ENCODE measurements at regions not wholly inside any gene's neighbourhood (a gene's known extent, or its start where the extent isn't known, plus 50 kb on each side); places are given as distances from the start of the nearest gene placed in this dataset.
A peak's percentile ranks its signal among the peaks of the same experiment; 100 is the strongest.
"Not testable (repeated sequence)": the region's sequence is repeated elsewhere in the genome, so short reads cannot be mapped to it uniquely, and the experiment has no call there.

- H3K4me3 ChIP-seq (ENCODE audit: low read depth, low read length) = no peak overlapping the region
- peaks cover 4% of the 10 kb centered on the region for H3K4me1 ChIP-seq (ENCODE audit: control insufficient read depth, insufficient read depth, low read length)
- H3K36me3 ChIP-seq (ENCODE audit: control insufficient read depth, insufficient read depth, low read length) = no peaks in the 10 kb centered on the region
- no peak overlapping the region for H3K27ac ChIP-seq (ENCODE audit: low read depth, low read length)
- H3K27me3 ChIP-seq (ENCODE audit: control insufficient read depth, insufficient read depth, low read length) = no peaks in the 10 kb centered on the region
- no peak for DNase-seq (ENCODE audit: low read depth in 4 of 6, low spot score in 6 of 6)
- H3K9me3 ChIP-seq (ENCODE audit: control insufficient read depth, insufficient read depth, low read length) = no peaks in the 10 kb centered on the region
- no CpG with 5 or more reads among the region's 1 CpG for WGBS (ENCODE audit: insufficient coverage)
These were observed 170.3 kb downstream of the COPRS start for GRCh38 chr17:31688701-31689100.

- Histone ChIP-seq H3K4me1 (ENCODE audit: control insufficient read depth, insufficient read depth, low read length) (peaks cover 4% of the 10 kb centered on the region), H3K27me3 (ENCODE audit: control insufficient read depth, insufficient read depth, low read length) (no peaks in the 10 kb centered on the region), H3K9me3 (ENCODE audit: control insufficient read depth, insufficient read depth, low read length) (no peaks in the 10 kb centered on the region), H3K4me3 (ENCODE audit: low read depth, low read length) (no peak overlapping the region), H3K27ac (ENCODE audit: low read depth, low read length) (no peak overlapping the region), H3K36me3 (ENCODE audit: control insufficient read depth, insufficient read depth, low read length) (no peaks in the 10 kb centered on the region)
- WGBS (ENCODE audit: insufficient coverage) = no CpG with 5 or more reads among the region's 6 CpGs
- DNase-seq (ENCODE audit: low read depth in 4 of 6, low spot score in 6 of 6) = no peak
These were observed 171.4 kb downstream of the COPRS start for GRCh38 chr17:31687505-31688126.

- DNase-seq (ENCODE audit: low read depth in 4 of 6, low spot score in 6 of 6) = no peak
- H3K4me1 ChIP-seq (ENCODE audit: control insufficient read depth, insufficient read depth, low read length) = no peaks in the 10 kb centered on the region
- H3K9me3 ChIP-seq (ENCODE audit: control insufficient read depth, insufficient read depth, low read length) = no peaks in the 10 kb centered on the region
- no peak overlapping the region for H3K4me3 ChIP-seq (ENCODE audit: low read depth, low read length)
- no peaks in the 10 kb centered on the region for H3K36me3 ChIP-seq (ENCODE audit: control insufficient read depth, insufficient read depth, low read length)
- no peak overlapping the region for H3K27ac ChIP-seq (ENCODE audit: low read depth, low read length)
- H3K27me3 ChIP-seq (ENCODE audit: control insufficient read depth, insufficient read depth, low read length) = no peaks in the 10 kb centered on the region
- whole genome bisulfite sequencing (ENCODE audit: insufficient coverage) = 78% methylated on average over 5 of the region's 5 CpGs
These were observed 172.5 kb downstream of the COPRS start for GRCh38 chr17:31686495-31686894.

GRCh38 chr17:31684901-31685300 is 174.1 kb downstream of the COPRS start:
- Histone ChIP-seq H3K36me3 (ENCODE audit: control insufficient read depth, insufficient read depth, low read length) (no peaks in the 10 kb centered on the region), H3K9me3 (ENCODE audit: control insufficient read depth, insufficient read depth, low read length) (no peaks in the 10 kb centered on the region), H3K27me3 (ENCODE audit: control insufficient read depth, insufficient read depth, low read length) (no peaks in the 10 kb centered on the region), H3K27ac (ENCODE audit: low read depth, low read length) (no peak overlapping the region), H3K4me3 (ENCODE audit: low read depth, low read length) (no peak overlapping the region), H3K4me1 (ENCODE audit: control insufficient read depth, insufficient read depth, low read length) (no peaks in the 10 kb centered on the region)
- WGBS (ENCODE audit: insufficient coverage) = 0% methylated on average over 1 of the region's 1 CpG
- DNase-seq (ENCODE audit: low read depth in 4 of 6, low spot score in 6 of 6) = no peak

GRCh38 chr17:31680126-31680525 is 178.9 kb downstream of the COPRS start:
- H3K27me3 ChIP-seq (ENCODE audit: control insufficient read depth, insufficient read depth, low read length) = no peaks in the 10 kb centered on the region
- no CpG with 5 or more reads among the region's 8 CpGs for WGBS (ENCODE audit: insufficient coverage)
- no peaks in the 10 kb centered on the region for H3K9me3 ChIP-seq (ENCODE audit: control insufficient read depth, insufficient read depth, low read length)
- H3K36me3 ChIP-seq (ENCODE audit: control insufficient read depth, insufficient read depth, low read length) = no peaks in the 10 kb centered on the region
- DNase-seq (ENCODE audit: low read depth in 4 of 6, low spot score in 6 of 6) = no peak
- H3K4me1 ChIP-seq (ENCODE audit: control insufficient read depth, insufficient read depth, low read length) = peaks cover 7% of the 10 kb centered on the region
- no peak overlapping the region for H3K27ac ChIP-seq (ENCODE audit: low read depth, low read length)
- no peak overlapping the region for H3K4me3 ChIP-seq (ENCODE audit: low read depth, low read length)

GRCh38 chr17:31679667-31680066 is 179.4 kb downstream of the COPRS start:
- H3K4me1 ChIP-seq (ENCODE audit: control insufficient read depth, insufficient read depth, low read length) = peaks cover 7% of the 10 kb centered on the region
- 93% methylated on average over 3 of the region's 5 CpGs for WGBS (ENCODE audit: insufficient coverage)
- H3K27me3 ChIP-seq (ENCODE audit: control insufficient read depth, insufficient read depth, low read length) = no peaks in the 10 kb centered on the region
- H3K27ac ChIP-seq (ENCODE audit: low read depth, low read length) = no peak overlapping the region
- no peaks in the 10 kb centered on the region for H3K36me3 ChIP-seq (ENCODE audit: control insufficient read depth, insufficient read depth, low read length)
- H3K9me3 ChIP-seq (ENCODE audit: control insufficient read depth, insufficient read depth, low read length) = no peaks in the 10 kb centered on the region
- DNase-seq (ENCODE audit: low read depth in 4 of 6, low spot score in 6 of 6) = no peak
- H3K4me3 ChIP-seq (ENCODE audit: low read depth, low read length) = no peak overlapping the region

- Histone ChIP-seq H3K36me3 (ENCODE audit: control insufficient read depth, insufficient read depth, low read length) (no peaks in the 10 kb centered on the region), H3K4me1 (ENCODE audit: control insufficient read depth, insufficient read depth, low read length) (peaks cover 7% of the 10 kb centered on the region), H3K27me3 (ENCODE audit: control insufficient read depth, insufficient read depth, low read length) (no peaks in the 10 kb centered on the region), H3K27ac (ENCODE audit: low read depth, low read length) (no peak overlapping the region), H3K9me3 (ENCODE audit: control insufficient read depth, insufficient read depth, low read length) (no peaks in the 10 kb centered on the region), H3K4me3 (ENCODE audit: low read depth, low read length) (no peak overlapping the region)
- WGBS (ENCODE audit: insufficient coverage) = 75% methylated on average over 1 of the region's 1 CpG
- DNase-seq (ENCODE audit: low read depth in 4 of 6, low spot score in 6 of 6) = peak in 2 of 6 donors; percentile 24 to 45
These were observed 180.6 kb downstream of the COPRS start for GRCh38 chr17:31678431-31678830.

- WGBS (ENCODE audit: insufficient coverage) = 98% methylated on average over 5 of the region's 6 CpGs
These were observed 181.4 kb downstream of the COPRS start for GRCh38 chr17:31677681-31678080.

GRCh38 chr17:31677036-31677435 is 182.0 kb downstream of the COPRS start:
- Histone ChIP-seq H3K4me1 (ENCODE audit: control insufficient read depth, insufficient read depth, low read length) (peaks cover 7% of the 10 kb centered on the region), H3K36me3 (ENCODE audit: control insufficient read depth, insufficient read depth, low read length) (no peaks in the 10 kb centered on the region), H3K27ac (ENCODE audit: low read depth, low read length) (no peak overlapping the region), H3K9me3 (ENCODE audit: control insufficient read depth, insufficient read depth, low read length) (no peaks in the 10 kb centered on the region), H3K27me3 (ENCODE audit: control insufficient read depth, insufficient read depth, low read length) (no peaks in the 10 kb centered on the region), H3K4me3 (ENCODE audit: low read depth, low read length) (no peak overlapping the region)
- DNase-seq (ENCODE audit: low read depth in 4 of 6, low spot score in 6 of 6) = no peak
- WGBS (ENCODE audit: insufficient coverage) = 89% methylated on average over 3 of the region's 4 CpGs

More at GRCh38 chr17:31677681-31678080, 181.4 kb downstream of the COPRS start:
- no peak for DNase-seq (ENCODE audit: low read depth in 4 of 6, low spot score in 6 of 6)
- H3K4me1 ChIP-seq (ENCODE audit: control insufficient read depth, insufficient read depth, low read length) = peaks cover 7% of the 10 kb centered on the region
- H3K4me3 ChIP-seq (ENCODE audit: low read depth, low read length) = no peak overlapping the region
- H3K36me3 ChIP-seq (ENCODE audit: control insufficient read depth, insufficient read depth, low read length) = no peaks in the 10 kb centered on the region
- H3K27me3 ChIP-seq (ENCODE audit: control insufficient read depth, insufficient read depth, low read length) = no peaks in the 10 kb centered on the region
- H3K27ac ChIP-seq (ENCODE audit: low read depth, low read length) = no peak overlapping the region
- H3K9me3 ChIP-seq (ENCODE audit: control insufficient read depth, insufficient read depth, low read length) = no peaks in the 10 kb centered on the region

GRCh38 chr17:31675392-31675791 is 183.7 kb downstream of the COPRS start:
- H3K4me3 ChIP-seq (ENCODE audit: low read depth, low read length); H3K9me3 ChIP-seq (ENCODE audit: control insufficient read depth, insufficient read depth, low read length); H3K27me3 ChIP-seq (ENCODE audit: control insufficient read depth, insufficient read depth, low read length); H3K27ac ChIP-seq (ENCODE audit: low read depth, low read length); H3K4me1 ChIP-seq (ENCODE audit: control insufficient read depth, insufficient read depth, low read length); DNase-seq (ENCODE audit: low read depth in 4 of 6, low spot score in 6 of 6); H3K36me3 ChIP-seq (ENCODE audit: control insufficient read depth, insufficient read depth, low read length): not testable (repeated sequence)
- 86% methylated on average over 3 of the region's 5 CpGs for WGBS (ENCODE audit: insufficient coverage)
